MG63 (cell line): ENCODE measurements at regions not wholly inside any gene's neighbourhood (a gene's known extent, or its start where the extent isn't known, plus 50 kb on each side); places are given as distances from the start of the nearest gene placed in this dataset.

Experiments
- DNase-seq: peaks from one replicate; pipeline ENCODE4 v3.0.0-alpha.2; 2020
- H3K27me3 ChIP-seq: fragments of 250-450 bp; sonication (Bioruptor Pico); 2 replicates; pipeline ENCODE4 v1.5.1; 2020; ENCODE audit warnings: mild to moderate bottlenecking, moderate library complexity
- H3K36me3 ChIP-seq: fragments of 250-450 bp; sonication (Bioruptor Pico); 2 replicates; pipeline ENCODE4 v1.5.1; 2020; ENCODE audit warnings: mild to moderate bottlenecking, moderate library complexity
- H3K4me3 ChIP-seq: fragments of 250-450 bp; sonication (Bioruptor Pico); 2 replicates; pipeline ENCODE4 v1.5.1; 2020; ENCODE audit warnings: mild to moderate bottlenecking, moderate library complexity
- H3K9me3 ChIP-seq: fragments of 250-450 bp; sonication (Bioruptor Pico); 2 replicates; pipeline ENCODE4 v1.5.1; 2020; ENCODE audit warnings: mild to moderate bottlenecking, moderate library complexity

- H3K9me3 ChIP-seq = no peaks in the 10 kb centered on the region
- no peak for DNase-seq
- no peaks in the 10 kb centered on the region for H3K36me3 ChIP-seq
- H3K27me3 ChIP-seq = no peaks in the 10 kb centered on the region
- no peak overlapping the region for H3K4me3 ChIP-seq
These were observed 97.6 kb upstream of the HTR2A start for GRCh38 chr13:46994492-46994891.

GRCh38 chr13:46992383-46992952 is 95.6 kb upstream of the HTR2A start:
- DNase-seq = no peak
- no peaks in the 10 kb centered on the region for H3K27me3 ChIP-seq
- no peak overlapping the region for H3K4me3 ChIP-seq
- H3K36me3 ChIP-seq = no peaks in the 10 kb centered on the region
- no peaks in the 10 kb centered on the region for H3K9me3 ChIP-seq

- Histone ChIP-seq H3K27me3 (no peaks in the 10 kb centered on the region), H3K4me3 (no peak overlapping the region), H3K36me3 (no peaks in the 10 kb centered on the region), H3K9me3 (no peaks in the 10 kb centered on the region)
- DNase-seq = no peak
These were observed 87.0 kb upstream of the HTR2A start for GRCh38 chr13:46983881-46984280.

- H3K9me3 ChIP-seq = no peaks in the 10 kb centered on the region
- H3K27me3 ChIP-seq = no peaks in the 10 kb centered on the region
- no peaks in the 10 kb centered on the region for H3K36me3 ChIP-seq
- no peak for DNase-seq
- H3K4me3 ChIP-seq = no peak overlapping the region
These were observed 86.2 kb upstream of the HTR2A start for GRCh38 chr13:46982856-46983582.

GRCh38 chr13:46975173-46975572 is 78.3 kb upstream of the HTR2A start:
- H3K9me3 ChIP-seq = peaks cover 18% of the 10 kb centered on the region
- no peaks in the 10 kb centered on the region for H3K36me3 ChIP-seq
- no peak overlapping the region for H3K4me3 ChIP-seq
- no peaks in the 10 kb centered on the region for H3K27me3 ChIP-seq
- no peak for DNase-seq

GRCh38 chr13:46968450-46968849 is 71.6 kb upstream of the HTR2A start:
- Histone ChIP-seq H3K4me3 (no peak overlapping the region), H3K27me3 (no peaks in the 10 kb centered on the region), H3K36me3 (no peaks in the 10 kb centered on the region), H3K9me3 (no peaks in the 10 kb centered on the region)
- no peak for DNase-seq

GRCh38 chr13:46964789-46965527 is 68.1 kb upstream of the HTR2A start:
- Histone ChIP-seq H3K27me3 (no peaks in the 10 kb centered on the region), H3K9me3 (no peaks in the 10 kb centered on the region), H3K36me3 (no peaks in the 10 kb centered on the region), H3K4me3 (no peak overlapping the region)
- DNase-seq = peak; percentile 57

- Histone ChIP-seq H3K36me3 (no peaks in the 10 kb centered on the region), H3K27me3 (no peaks in the 10 kb centered on the region), H3K4me3 (no peak overlapping the region), H3K9me3 (no peaks in the 10 kb centered on the region)
- DNase-seq = no peak
These were observed 67.1 kb upstream of the HTR2A start for GRCh38 chr13:46963904-46964303.

GRCh38 chr13:46962281-46962941 is 65.6 kb upstream of the HTR2A start:
- no peaks in the 10 kb centered on the region for H3K27me3 ChIP-seq
- no peak overlapping the region for H3K4me3 ChIP-seq
- DNase-seq = peak; percentile 25
- H3K9me3 ChIP-seq = no peaks in the 10 kb centered on the region
- no peaks in the 10 kb centered on the region for H3K36me3 ChIP-seq

GRCh38 chr13:46961719-46962118 is 64.9 kb upstream of the HTR2A start:
- Histone ChIP-seq H3K27me3 (no peaks in the 10 kb centered on the region), H3K36me3 (no peaks in the 10 kb centered on the region), H3K9me3 (no peaks in the 10 kb centered on the region), H3K4me3 (no peak overlapping the region)
- peak; percentile 24 for DNase-seq

- Histone ChIP-seq H3K9me3 (no peaks in the 10 kb centered on the region), H3K4me3 (no peak overlapping the region), H3K27me3 (no peaks in the 10 kb centered on the region), H3K36me3 (no peaks in the 10 kb centered on the region)
- no peak for DNase-seq
These were observed 57.1 kb upstream of the HTR2A start for GRCh38 chr13:46953941-46954340.

- Histone ChIP-seq H3K9me3 (no peaks in the 10 kb centered on the region), H3K27me3 (no peaks in the 10 kb centered on the region), H3K4me3 (no peak overlapping the region), H3K36me3 (no peaks in the 10 kb centered on the region)
- DNase-seq = no peak
These were observed 56.5 kb upstream of the HTR2A start for GRCh38 chr13:46953331-46953730.

GRCh38 chr13:46951516-46951915 is 54.7 kb upstream of the HTR2A start:
- Histone ChIP-seq H3K4me3 (no peak overlapping the region), H3K27me3 (no peaks in the 10 kb centered on the region), H3K36me3 (no peaks in the 10 kb centered on the region), H3K9me3 (no peaks in the 10 kb centered on the region)
- DNase-seq = peak; percentile 58

GRCh38 chr13:46949211-46949610 is 52.4 kb upstream of the HTR2A start:
- H3K4me3 ChIP-seq = no peak overlapping the region
- DNase-seq = no peak
- no peaks in the 10 kb centered on the region for H3K9me3 ChIP-seq
- H3K36me3 ChIP-seq = no peaks in the 10 kb centered on the region
- H3K27me3 ChIP-seq = no peaks in the 10 kb centered on the region

GRCh38 chr13:46948338-46948737 is 51.5 kb upstream of the HTR2A start:
- DNase-seq = no peak
- Histone ChIP-seq H3K4me3 (no peak overlapping the region), H3K27me3 (no peaks in the 10 kb centered on the region), H3K36me3 (no peaks in the 10 kb centered on the region), H3K9me3 (no peaks in the 10 kb centered on the region)

- no peaks in the 10 kb centered on the region for H3K27me3 ChIP-seq
- no peaks in the 10 kb centered on the region for H3K36me3 ChIP-seq
These were observed 50.8 kb upstream of the HTR2A start for GRCh38 chr13:46947425-46948191.

More at GRCh38 chr13:46947425-46948191, 50.8 kb upstream of the HTR2A start:
- Histone ChIP-seq H3K4me3 (no peak overlapping the region), H3K9me3 (no peaks in the 10 kb centered on the region)
- no peak for DNase-seq
